HCT116 (cell line): ENCODE measurements at regions not wholly inside any gene's neighbourhood (a gene's known extent, or its start where the extent isn't known, plus 50 kb on each side); places are given as distances from the start of the nearest gene placed in this dataset.

Experiments
- ATAC-seq: fragments of 200-7000 bp; cut with Tn5 transposase; 2 replicates; pipeline ENCODE4 v1.9.1; 2020; ENCODE audit warnings: mild to moderate bottlenecking, moderate library complexity
- BruUV-seq: library from RNA; stranded (reverse); fragments of 400-500 nt; replicated peaks from 2 replicates; lab custom pipeline; 2021; lab: Mats Ljungman, UMichigan
- CTCF ChIA-PET: fragments of 300-600 bp; sonication (Branson Sonifier 250); formaldehyde crosslinking; loops from one replicate; lab custom pipeline; 2021; ENCODE audit warnings: antibody characterized with exemption; lab: Charles Lee
- POLR2A ChIA-PET: fragments of 300-600, 350-600 bp; sonication (Branson Sonifier 250); formaldehyde crosslinking; loops from one replicate; lab custom pipeline; 2021; ENCODE audit warnings: antibody characterized with exemption; lab: Charles Lee
- RAD21 ChIA-PET, 2 experiments: fragments of 300-600 bp; sonication (Branson Sonifier 250); formaldehyde crosslinking; loops; one replicate each; lab custom pipeline; 2023; ENCODE audit warnings: low total read pairs in 2 of 2; ENCODE audit not compliant: uncharacterized antibody in 2 of 2, unreplicated experiment in 2 of 2, low non-redundant PET in 1 of 2; lab: Charles Lee
- DNase-seq: peaks from one replicate; pipeline ENCODE4 v3.0.0-alpha.2; 2010; ENCODE audit warnings: low read depth, low spot score
- H2AFZ ChIP-seq: fragments of 200-600 bp; shearing (Covaris generic), sonication (generic); 2 replicates; pipeline ENCODE4 v1.6.1; 2017; ENCODE audit warnings: low read depth, mixed run types, mixed read lengths, antibody characterized with exemption, low read length; ENCODE audit not compliant: poor library complexity, severe bottlenecking
- H3K27ac ChIP-seq: 2 replicates; pipeline ENCODE4 v1.5.1; 2012; ENCODE audit warnings: low read depth, low read length
- H3K27me3 ChIP-seq: fragments of 200-600 bp; sonication (generic); 2 replicates; pipeline ENCODE4 v1.6.1; 2016; ENCODE audit warnings: mixed run types, low read length, mixed read lengths; ENCODE audit not compliant: insufficient read depth
- H3K36me3 ChIP-seq, 2 experiments: fragments of 200-500 bp in 1 of 2; fragments of 200-600 bp in 1 of 2; sonication (Bioruptor generic) in 1 of 2; sonication (generic) in 1 of 2; 2 replicates each; pipeline versions ENCODE4 v1.5.1 to v1.6.1; 2014 to 2016; ENCODE audit warnings: low read length in 2 of 2, inconsistent platforms in 1 of 2, mixed read lengths in 1 of 2, mixed run types in 1 of 2; ENCODE audit not compliant: insufficient read depth in 2 of 2, control insufficient read depth in 1 of 2
- H3K4me1 ChIP-seq, 2 experiments: fragments of 200-600 bp in 1 of 2; sonication (generic) in 1 of 2; 2 replicates each; pipeline versions ENCODE4 v1.5.1 to v1.6.1; 2012 to 2017; ENCODE audit warnings: low read length in 2 of 2, inconsistent platforms in 1 of 2, mild to moderate bottlenecking in 1 of 2, mixed read lengths in 1 of 2, mixed run types in 1 of 2, moderate library complexity in 1 of 2; ENCODE audit not compliant: insufficient read depth in 2 of 2, control insufficient read depth in 1 of 2
- H3K4me2 ChIP-seq: fragments of 200-600 bp; sonication (generic); 2 replicates; pipeline ENCODE4 v1.6.1; 2017; ENCODE audit warnings: mixed run types, low read length, mixed read lengths
- H3K4me3 ChIP-seq, 2 experiments: fragments of 200-600 bp in 1 of 2; sonication (generic) in 1 of 2; replicated peaks in 1 of 2; 2 replicates each; pipeline ENCODE4 v1.5.1; 2011 to 2016; ENCODE audit warnings: low read length in 2 of 2, control low read depth in 1 of 2, low read depth in 1 of 2, mild to moderate bottlenecking in 1 of 2, mixed read lengths in 1 of 2, mixed run types in 1 of 2
- H3K79me2 ChIP-seq: fragments of 200-600 bp; sonication (generic); 2 replicates; pipeline ENCODE4 v1.6.1; 2017; ENCODE audit warnings: mild to moderate bottlenecking, mixed run types, low read length, moderate library complexity, mixed read lengths; ENCODE audit not compliant: insufficient read depth
- H3K9ac ChIP-seq: fragments of 200-600 bp; sonication (generic); 2 replicates; pipeline ENCODE4 v1.6.1; 2016; ENCODE audit warnings: low read length, mixed read lengths
- H3K9me2 ChIP-seq: fragments of 200-600 bp; sonication (generic), shearing (Covaris generic); 2 replicates; pipeline ENCODE4 v1.6.1; 2017; ENCODE audit warnings: mixed run types, mild to moderate bottlenecking, moderate library complexity; ENCODE audit not compliant: insufficient read depth
- H3K9me3 ChIP-seq, 2 experiments: fragments of 200-500 bp in 1 of 2; fragments of 200-600 bp in 1 of 2; sonication (Bioruptor generic) in 1 of 2; sonication (generic) in 1 of 2; 2 replicates each; pipeline ENCODE4 v1.6.1; 2014 to 2017; ENCODE audit warnings: low read length in 2 of 2, mixed read lengths in 2 of 2, inconsistent platforms in 1 of 2, low read depth in 1 of 2, mild to moderate bottlenecking in 1 of 2, mixed run types in 1 of 2, moderate library complexity in 1 of 2; ENCODE audit not compliant: control insufficient read depth in 1 of 2, insufficient read depth in 1 of 2
- H4K20me1 ChIP-seq: fragments of 200-600 bp; sonication (generic), shearing (Covaris generic); 2 replicates; pipeline ENCODE4 v1.6.1; 2017; ENCODE audit warnings: mixed run types, mild to moderate bottlenecking, moderate library complexity; ENCODE audit not compliant: insufficient read depth
- ELF1 ChIP-seq: IDR thresholded peaks from 2 replicates; pipeline ENCODE4 v1.6.1; 2012; ENCODE audit warnings: low read depth, borderline replicate concordance
- EZH2 ChIP-seq: fragments of 200-600 bp; sonication (generic); IDR thresholded peaks from 2 replicates; pipeline ENCODE4 v1.6.1; 2017; ENCODE audit warnings: antibody characterized with exemption, mixed run types
- EZH2phosphoT487 ChIP-seq: fragments of 200-600 bp; IDR thresholded peaks from 2 replicates; pipeline ENCODE4 v1.6.1; 2018; ENCODE audit warnings: antibody characterized with exemption, borderline replicate concordance
- JUND ChIP-seq: IDR thresholded peaks from 2 replicates; pipeline ENCODE4 v1.6.1; 2012
- POLR2AphosphoS5 ChIP-seq: IDR thresholded peaks from 2 replicates; pipeline ENCODE4 v1.6.1; 2011; ENCODE audit warnings: mild to moderate bottlenecking, low read depth, low read length, moderate library complexity
- RAD21 ChIP-seq: IDR thresholded peaks from 2 replicates; pipeline ENCODE4 v1.6.1; 2012; ENCODE audit warnings: low read depth, mild to moderate bottlenecking
- REST ChIP-seq: IDR thresholded peaks from 2 replicates; pipeline ENCODE4 v1.6.1; 2012; ENCODE audit warnings: low read depth
- intact Hi-C: fragments of 100-400 bp; cut with micrococcal nuclease; formaldehyde crosslinking; loops from 2 replicates; pipeline ENCODE4 v1.10.0; 2022

DNA sequence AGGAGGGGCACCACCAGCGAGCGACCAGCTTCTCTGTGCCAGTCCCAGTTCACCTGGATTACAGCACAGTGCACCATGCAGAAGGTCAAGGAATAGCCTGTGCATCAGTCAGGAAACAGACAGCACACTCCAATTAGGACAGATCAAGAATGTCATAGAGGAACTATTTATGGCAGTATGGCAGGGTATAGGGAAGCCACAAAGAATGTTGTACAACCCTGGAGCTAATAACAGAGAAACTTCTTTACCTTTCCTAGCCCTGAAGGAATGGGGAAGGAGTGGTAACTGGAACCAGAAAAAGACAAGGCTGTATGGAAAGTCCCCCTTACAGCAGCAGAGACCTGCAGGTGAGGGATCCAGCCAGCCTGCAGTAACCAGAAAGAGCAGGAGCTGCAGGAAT, 87.8 kb upstream of the USP24 start (continued):
- TF ChIP-seq REST (no peak), RAD21 (no peak)

DNA sequence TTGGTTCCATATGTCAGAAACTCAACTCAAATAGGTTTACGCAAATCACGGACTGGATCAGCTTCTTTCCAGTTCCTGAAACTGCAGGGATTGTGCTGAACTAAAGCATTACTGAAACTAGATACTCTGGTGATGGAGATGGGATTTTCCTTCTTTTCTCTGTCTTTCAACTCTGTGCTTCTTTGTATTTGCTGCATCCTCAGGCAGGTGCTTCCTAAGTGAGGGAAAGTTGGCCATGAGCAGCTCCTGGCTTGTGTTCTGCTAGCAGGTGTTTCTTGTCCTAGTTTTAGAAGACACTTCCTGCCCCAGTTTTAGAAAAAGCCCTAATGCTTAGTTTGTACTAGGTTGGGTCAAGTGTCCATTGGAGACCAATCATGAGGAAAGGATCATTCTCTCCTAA, 86.7 kb upstream of the USP24 start:
- ATAC-seq (no peak), DNase-seq (no peak)
- ChIA-PET POLR2A (no interaction called here), RAD21 (no interaction called here), CTCF (no interaction called here)
- no TSS peak for BruUV-seq
- H2AFZ ChIP-seq = no peak overlapping the region
- intact Hi-C loops = no loop called here
- no peaks in the 10 kb centered on the region for H3K36me3 ChIP-seq
- H3K79me2 ChIP-seq = no peaks in the 10 kb centered on the region
- no peak overlapping the region for H3K4me2 ChIP-seq
- H3K9ac ChIP-seq = no peak overlapping the region
- H3K9me3 ChIP-seq = no peaks in the 10 kb centered on the region
- H3K4me3 ChIP-seq = no peak overlapping the region
- H3K9me2 ChIP-seq = no peaks in the 10 kb centered on the region
- no peak overlapping the region for H3K27ac ChIP-seq
- H3K4me1 ChIP-seq = 0 out of 4 replicates have a peak, but pooled peaks cover 0 to 2% of the 10 kb centered on the region in 2 experiments
- TF ChIP-seq ELF1 = no peak
- no peak for TF ChIP-seq JUND
- TF ChIP-seq EZH2 = no peak
- no peak for TF ChIP-seq POLR2AphosphoS5
- no peak for TF ChIP-seq EZH2phosphoT487
- no peaks in the 10 kb centered on the region for H4K20me1 ChIP-seq
- H3K27me3 ChIP-seq = no peaks in the 10 kb centered on the region
